Activated CD4-positive, alpha-beta T cell treated with anti-CD3 and anti-CD28 coated beads, Interleukin-2, amount 50 U/mL, for 1 hour (primary cell): ENCODE measurements at regions not wholly inside any gene's neighbourhood (a gene's known extent, or its start where the extent isn't known, plus 50 kb on each side); places are given as distances from the start of the nearest gene placed in this dataset.
"Not testable (repeated sequence)": the region's sequence is repeated elsewhere in the genome, so short reads cannot be mapped to it uniquely, and the experiment has no call there.

Experiments used
- DNase-seq: peaks from one replicate; pipeline ENCODE4 v3.0.0-alpha.2; 2020

- no peak for DNase-seq
Measured at GRCh38 chr14:83660597-83660996, 1869.3 kb upstream of the FLRT2 start.

GRCh38 chr14:83664389-83664788 lies 1865.6 kb upstream of the FLRT2 start:
- no peak for DNase-seq

- DNase-seq = no peak
Measured at GRCh38 chr14:83689265-83689664, 1840.7 kb upstream of the FLRT2 start.

GRCh38 chr14:83697099-83697498 lies 1832.8 kb upstream of the FLRT2 start:
- DNase-seq = no peak

- DNase-seq = no peak
Measured at GRCh38 chr14:83702619-83703018, 1827.3 kb upstream of the FLRT2 start.

GRCh38 chr14:83706231-83706954 lies 1823.6 kb upstream of the FLRT2 start:
- DNase-seq = no peak

- DNase-seq = no peak
Measured at GRCh38 chr14:83707056-83707455, 1822.9 kb upstream of the FLRT2 start.

GRCh38 chr14:83709116-83709515 lies 1820.8 kb upstream of the FLRT2 start:
- no peak for DNase-seq

- DNase-seq = no peak
Measured at GRCh38 chr14:83711046-83711445, 1818.9 kb upstream of the FLRT2 start.

GRCh38 chr14:83712418-83713129 lies 1817.4 kb upstream of the FLRT2 start:
- no peak for DNase-seq

- DNase-seq = no peak
Measured at GRCh38 chr14:83713732-83714131, 1816.2 kb upstream of the FLRT2 start.

- DNase-seq = no peak
Measured at GRCh38 chr14:83714151-83714550, 1815.8 kb upstream of the FLRT2 start.

- DNase-seq = not testable (repeated sequence)
Measured at GRCh38 chr14:83719435-83719834, 1810.5 kb upstream of the FLRT2 start.

GRCh38 chr14:83733670-83734069 lies 1796.3 kb upstream of the FLRT2 start:
- no peak for DNase-seq

GRCh38 chr14:83734431-83734830 lies 1795.5 kb upstream of the FLRT2 start:
- no peak for DNase-seq

- no peak for DNase-seq
Measured at GRCh38 chr14:83741269-83741668, 1788.7 kb upstream of the FLRT2 start.

- DNase-seq = no peak
Measured at GRCh38 chr14:83744224-83744623, 1785.7 kb upstream of the FLRT2 start.

- DNase-seq = no peak
Measured at GRCh38 chr14:83744891-83745290, 1785.1 kb upstream of the FLRT2 start.

- no peak for DNase-seq
Measured at GRCh38 chr14:83746336-83746735, 1783.6 kb upstream of the FLRT2 start.

GRCh38 chr14:83757916-83758315 lies 1772.0 kb upstream of the FLRT2 start:
- no peak for DNase-seq

- no peak for DNase-seq
Measured at GRCh38 chr14:83764656-83765599, 1765.0 kb upstream of the FLRT2 start.

- no peak for DNase-seq
Measured at GRCh38 chr14:83777516-83777915, 1752.4 kb upstream of the FLRT2 start.

- DNase-seq = no peak
Measured at GRCh38 chr14:83779266-83779665, 1750.7 kb upstream of the FLRT2 start.
